Liver (tissue), 8 donors: ENCODE measurements at regions not wholly inside any gene's neighbourhood (a gene's known extent, or its start where the extent isn't known, plus 50 kb on each side); places are given as distances from the start of the nearest gene placed in this dataset.

ENCODE experiments used
- DNase-seq: peaks from one replicate; pipeline ENCODE4 v3.0.0-alpha.2; 2017; ENCODE audit warnings: low spot score
- H3K27ac ChIP-seq, 2 donors: one replicate each; pipeline ENCODE4 v1.7.0; 2013; ENCODE audit warnings: inconsistent platforms in 2 of 2, low read length in 2 of 2, control low read depth in 1 of 2, low read depth in 1 of 2, mild to moderate bottlenecking in 1 of 2
- H3K27me3 ChIP-seq, 4 donors: one replicate each; pipeline versions ENCODE4 v1.6.1 to v1.7.0; 2013; ENCODE audit warnings: low read length in 3 of 4, inconsistent platforms in 1 of 4, mild to moderate bottlenecking in 1 of 4, moderate library complexity in 1 of 4; ENCODE audit not compliant: control insufficient read depth in 4 of 4, insufficient read depth in 4 of 4
- H3K36me3 ChIP-seq, 4 donors: one replicate each; pipeline versions ENCODE4 v1.6.1 to v1.7.0; 2013; ENCODE audit warnings: low read length in 3 of 4, mild to moderate bottlenecking in 3 of 4, low read depth in 1 of 4, moderate library complexity in 1 of 4; ENCODE audit not compliant: control insufficient read depth in 4 of 4, insufficient read depth in 3 of 4
- H3K4me1 ChIP-seq, 4 donors: one replicate each; pipeline versions ENCODE4 v1.6.1 to v1.7.0; 2013; ENCODE audit warnings: low read length in 3 of 4, mild to moderate bottlenecking in 3 of 4, moderate library complexity in 1 of 4; ENCODE audit not compliant: control insufficient read depth in 4 of 4, insufficient read depth in 4 of 4
- H3K4me3 ChIP-seq, 3 donors: one replicate each; pipeline versions ENCODE4 v1.6.1 to v1.7.0; 2013; ENCODE audit warnings: low read length in 3 of 3, control low read depth in 1 of 3, low read depth in 1 of 3, mild to moderate bottlenecking in 1 of 3
- H3K9ac ChIP-seq, 2 donors: one replicate each; pipeline ENCODE4 v1.7.0; 2013; ENCODE audit warnings: low read length in 2 of 2, mild to moderate bottlenecking in 2 of 2, moderate library complexity in 2 of 2, control low read depth in 1 of 2, low read depth in 1 of 2
- H3K9me3 ChIP-seq, 4 donors: one replicate each; pipeline versions ENCODE4 v1.6.1 to v1.7.0; 2013; ENCODE audit warnings: low read length in 3 of 4; ENCODE audit not compliant: control insufficient read depth in 4 of 4
- EGR1 ChIP-seq, 2 donors: IDR thresholded peaks; 2 replicates each; pipeline ENCODE4 v1.6.1; 2016 to 2018; ENCODE audit warnings: antibody characterized with exemption in 2 of 2, low read depth in 2 of 2
- FOXA1 ChIP-seq: IDR thresholded peaks from 2 replicates; pipeline ENCODE4 v1.6.1; 2016; ENCODE audit warnings: antibody characterized with exemption
- FOXA2 ChIP-seq: IDR thresholded peaks from 2 replicates; pipeline ENCODE4 v1.6.1; 2016; ENCODE audit warnings: antibody characterized with exemption
- GABPA ChIP-seq, 2 donors: IDR thresholded peaks in 1 of 2; conservative IDR thresholded peaks in 1 of 2; 2 replicates each; pipeline ENCODE4 v1.6.1; 2016; ENCODE audit warnings: antibody characterized with exemption in 2 of 2, mild to moderate bottlenecking in 1 of 2, moderate library complexity in 1 of 2
- HNF4A ChIP-seq, 2 donors: conservative IDR thresholded peaks; 2 replicates each; pipeline ENCODE4 v1.6.1; 2016; ENCODE audit warnings: antibody characterized with exemption in 2 of 2, mild to moderate bottlenecking in 2 of 2
- HNF4G ChIP-seq: IDR thresholded peaks from 2 replicates; pipeline ENCODE4 v1.6.1; 2016; ENCODE audit warnings: antibody characterized with exemption
- JUND ChIP-seq, 2 donors: IDR thresholded peaks; 2 replicates each; pipeline ENCODE4 v1.6.1; 2016; ENCODE audit warnings: antibody characterized with exemption in 2 of 2
- NR2F2 ChIP-seq: IDR thresholded peaks from 2 replicates; pipeline ENCODE4 v1.6.1; 2016; ENCODE audit warnings: antibody characterized with exemption
- RAD21 ChIP-seq, 2 donors: IDR thresholded peaks; 2 replicates each; pipeline ENCODE4 v1.6.1; 2016; ENCODE audit warnings: antibody characterized with exemption in 2 of 2, mild to moderate bottlenecking in 2 of 2
- RXRA ChIP-seq, 2 donors: IDR thresholded peaks; 2 replicates each; pipeline ENCODE4 v1.6.1; 2017 to 2018; ENCODE audit warnings: antibody characterized with exemption in 2 of 2, mild to moderate bottlenecking in 1 of 2
- SP1 ChIP-seq: IDR thresholded peaks from 2 replicates; pipeline ENCODE4 v1.6.1; 2018; ENCODE audit warnings: antibody characterized with exemption, mild to moderate bottlenecking
- TAF1 ChIP-seq: conservative IDR thresholded peaks from 2 replicates; pipeline ENCODE4 v1.6.1; 2016; ENCODE audit warnings: antibody characterized with exemption, mild to moderate bottlenecking
- YY1 ChIP-seq: IDR thresholded peaks from 2 replicates; pipeline ENCODE4 v1.6.1; 2016; ENCODE audit warnings: antibody characterized with exemption, mild to moderate bottlenecking
- WGBS: extraction: QIAGEN DNeasy Blood & Tissue Kit; methylation state at CpG from one replicate; pipeline ENCODE4 v1.1.7; 2013; 5-methylcytosine and 5-hydroxymethylcytosine counted together
- TF ChIP-seq, protein P1 (sequence below): fragments of 150-350 bp; IDR thresholded peaks from 2 replicates; pipeline ENCODE4 v1.5.1; 2017; ENCODE audit warnings: improper control_type of control experiment, low read depth, low read length; ENCODE audit not compliant: missing input control
- TF ChIP-seq, protein P2 (sequence below): IDR thresholded peaks from 2 replicates; pipeline ENCODE4 v1.6.1; 2016; ENCODE audit warnings: antibody characterized with exemption
- TF ChIP-seq, protein P3 (sequence below): IDR thresholded peaks from 2 replicates; pipeline ENCODE4 v1.6.1; 2016; ENCODE audit warnings: antibody characterized with exemption
- TF ChIP-seq, protein P4 (sequence below): IDR thresholded peaks from 2 replicates; pipeline ENCODE4 v1.6.1; 2016; ENCODE audit warnings: antibody characterized with exemption, mild to moderate bottlenecking
- donor health status: healthy.
- donor health status: healthy.
- donor health status: healthy.
- donor health status: healthy.
- donor health status: healthy.

DNA sequence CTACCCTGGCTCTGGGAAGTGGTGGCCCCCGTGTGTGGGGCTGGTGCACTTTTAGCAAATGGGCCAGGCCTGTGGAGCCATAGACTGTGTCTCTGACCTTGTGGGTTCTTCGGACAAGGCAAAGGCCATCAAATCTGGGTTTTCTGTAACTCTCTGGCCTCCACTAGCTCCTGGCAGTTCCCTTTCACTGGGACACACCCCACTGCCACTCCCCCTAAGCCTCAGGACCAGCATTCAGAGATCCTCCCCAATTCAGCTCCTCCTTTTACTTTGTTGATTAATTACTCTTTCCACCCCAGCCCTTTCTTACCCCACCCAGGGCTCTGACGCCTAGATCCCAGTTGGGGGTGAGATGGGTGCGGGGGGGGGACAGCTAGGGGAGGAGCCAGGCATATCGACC is 53.9 kb upstream of the IRX3 start:
- 56% methylated on average over 5 of the region's 5 CpGs for WGBS
- H3K9ac ChIP-seq: no peak overlapping the region

DNA sequence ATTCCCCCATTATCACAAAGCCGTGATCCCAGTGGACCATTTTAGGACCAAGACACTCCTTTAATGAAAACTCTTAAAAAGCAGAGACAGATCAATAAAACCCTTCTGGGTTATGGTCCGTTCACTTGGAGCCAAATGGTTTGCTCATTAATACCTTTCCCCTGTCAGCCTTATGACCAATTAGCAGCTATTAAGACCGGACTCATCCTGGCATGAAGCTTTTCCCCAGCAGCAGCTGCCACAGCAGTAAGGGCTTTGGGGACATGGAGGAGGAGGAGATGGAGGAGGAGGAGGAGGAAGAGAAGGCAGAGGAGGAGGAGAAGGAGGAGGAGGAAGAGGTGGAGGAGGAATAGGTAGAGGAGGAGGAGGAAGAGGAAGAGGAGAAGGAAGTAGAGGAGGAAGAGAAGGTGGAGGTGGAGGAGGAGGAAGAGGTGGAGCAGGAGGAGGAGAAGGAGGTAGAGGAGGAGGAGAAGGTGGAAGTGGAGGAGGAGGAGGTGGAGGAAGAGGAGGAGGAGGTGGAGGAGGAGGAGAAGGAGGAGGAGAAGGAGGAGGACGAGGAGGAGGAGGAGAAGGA is 50.1 kb upstream of the IRX3 start:
- 37% methylated on average over 3 of the region's 4 CpGs for WGBS
- no peak overlapping the region for H3K4me3 ChIP-seq
- H3K27ac ChIP-seq: no peak overlapping the region
- no peak for DNase-seq
- H3K4me1 ChIP-seq: no peaks in the 10 kb centered on the region
- peaks cover 0 to 6% (median 0%) of the 10 kb centered on the region in 4 donors for H3K9me3 ChIP-seq
- peaks cover 0 to 5% (median 0%) of the 10 kb centered on the region in 4 donors for H3K27me3 ChIP-seq
- no peak overlapping the region for H3K9ac ChIP-seq
- no peaks in the 10 kb centered on the region for H3K36me3 ChIP-seq
- TF ChIP-seq HNF4A (conservative IDR thresholded peaks at IDR 0.05): no peak
- TF ChIP-seq, protein P1, sequence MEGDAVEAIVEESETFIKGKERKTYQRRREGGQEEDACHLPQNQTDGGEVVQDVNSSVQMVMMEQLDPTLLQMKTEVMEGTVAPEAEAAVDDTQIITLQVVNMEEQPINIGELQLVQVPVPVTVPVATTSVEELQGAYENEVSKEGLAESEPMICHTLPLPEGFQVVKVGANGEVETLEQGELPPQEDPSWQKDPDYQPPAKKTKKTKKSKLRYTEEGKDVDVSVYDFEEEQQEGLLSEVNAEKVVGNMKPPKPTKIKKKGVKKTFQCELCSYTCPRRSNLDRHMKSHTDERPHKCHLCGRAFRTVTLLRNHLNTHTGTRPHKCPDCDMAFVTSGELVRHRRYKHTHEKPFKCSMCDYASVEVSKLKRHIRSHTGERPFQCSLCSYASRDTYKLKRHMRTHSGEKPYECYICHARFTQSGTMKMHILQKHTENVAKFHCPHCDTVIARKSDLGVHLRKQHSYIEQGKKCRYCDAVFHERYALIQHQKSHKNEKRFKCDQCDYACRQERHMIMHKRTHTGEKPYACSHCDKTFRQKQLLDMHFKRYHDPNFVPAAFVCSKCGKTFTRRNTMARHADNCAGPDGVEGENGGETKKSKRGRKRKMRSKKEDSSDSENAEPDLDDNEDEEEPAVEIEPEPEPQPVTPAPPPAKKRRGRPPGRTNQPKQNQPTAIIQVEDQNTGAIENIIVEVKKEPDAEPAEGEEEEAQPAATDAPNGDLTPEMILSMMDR: no peak
- TF ChIP-seq, protein P2, sequence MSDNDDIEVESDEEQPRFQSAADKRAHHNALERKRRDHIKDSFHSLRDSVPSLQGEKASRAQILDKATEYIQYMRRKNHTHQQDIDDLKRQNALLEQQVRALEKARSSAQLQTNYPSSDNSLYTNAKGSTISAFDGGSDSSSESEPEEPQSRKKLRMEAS: no peak
- TF ChIP-seq YY1: no peak
- no peak for TF ChIP-seq HNF4G
- no peak for TF ChIP-seq FOXA2
- TF ChIP-seq RAD21 (IDR thresholded peaks at IDR 0.05): no peak
- no peak for TF ChIP-seq RXRA (IDR thresholded peaks at IDR 0.05)
- TF ChIP-seq TAF1: no peak
- no peak for TF ChIP-seq SP1
- no peak for TF ChIP-seq FOXA1
- TF ChIP-seq NR2F2: no peak

More for the DNA sequence above, 53.9 kb upstream of the IRX3 start:
- peaks cover 0 to 5% (median 0%) of the 10 kb centered on the region in 4 donors for H3K27me3 ChIP-seq
- TF ChIP-seq GABPA (IDR thresholded peaks at IDR 0.05 in 1 of 2, conservative IDR thresholded peaks at IDR 0.05 in 1 of 2): no peak
- TF ChIP-seq HNF4G: no peak
- TF ChIP-seq EGR1 (IDR thresholded peaks at IDR 0.05; ENCODE audit: low read depth in 2 of 2): no peak
- no peak for TF ChIP-seq FOXA1
- no peak for TF ChIP-seq HNF4A (conservative IDR thresholded peaks at IDR 0.05)
- no peak for TF ChIP-seq YY1
- TF ChIP-seq SP1: no peak
- TF ChIP-seq, protein P3, sequence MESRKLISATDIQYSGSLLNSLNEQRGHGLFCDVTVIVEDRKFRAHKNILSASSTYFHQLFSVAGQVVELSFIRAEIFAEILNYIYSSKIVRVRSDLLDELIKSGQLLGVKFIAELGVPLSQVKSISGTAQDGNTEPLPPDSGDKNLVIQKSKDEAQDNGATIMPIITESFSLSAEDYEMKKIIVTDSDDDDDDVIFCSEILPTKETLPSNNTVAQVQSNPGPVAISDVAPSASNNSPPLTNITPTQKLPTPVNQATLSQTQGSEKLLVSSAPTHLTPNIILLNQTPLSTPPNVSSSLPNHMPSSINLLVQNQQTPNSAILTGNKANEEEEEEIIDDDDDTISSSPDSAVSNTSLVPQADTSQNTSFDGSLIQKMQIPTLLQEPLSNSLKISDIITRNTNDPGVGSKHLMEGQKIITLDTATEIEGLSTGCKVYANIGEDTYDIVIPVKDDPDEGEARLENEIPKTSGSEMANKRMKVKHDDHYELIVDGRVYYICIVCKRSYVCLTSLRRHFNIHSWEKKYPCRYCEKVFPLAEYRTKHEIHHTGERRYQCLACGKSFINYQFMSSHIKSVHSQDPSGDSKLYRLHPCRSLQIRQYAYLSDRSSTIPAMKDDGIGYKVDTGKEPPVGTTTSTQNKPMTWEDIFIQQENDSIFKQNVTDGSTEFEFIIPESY: no peak
- TF ChIP-seq JUND (IDR thresholded peaks at IDR 0.05): no peak
- TF ChIP-seq TAF1: no peak
- TF ChIP-seq, protein P2: no peak
- TF ChIP-seq, protein P4, sequence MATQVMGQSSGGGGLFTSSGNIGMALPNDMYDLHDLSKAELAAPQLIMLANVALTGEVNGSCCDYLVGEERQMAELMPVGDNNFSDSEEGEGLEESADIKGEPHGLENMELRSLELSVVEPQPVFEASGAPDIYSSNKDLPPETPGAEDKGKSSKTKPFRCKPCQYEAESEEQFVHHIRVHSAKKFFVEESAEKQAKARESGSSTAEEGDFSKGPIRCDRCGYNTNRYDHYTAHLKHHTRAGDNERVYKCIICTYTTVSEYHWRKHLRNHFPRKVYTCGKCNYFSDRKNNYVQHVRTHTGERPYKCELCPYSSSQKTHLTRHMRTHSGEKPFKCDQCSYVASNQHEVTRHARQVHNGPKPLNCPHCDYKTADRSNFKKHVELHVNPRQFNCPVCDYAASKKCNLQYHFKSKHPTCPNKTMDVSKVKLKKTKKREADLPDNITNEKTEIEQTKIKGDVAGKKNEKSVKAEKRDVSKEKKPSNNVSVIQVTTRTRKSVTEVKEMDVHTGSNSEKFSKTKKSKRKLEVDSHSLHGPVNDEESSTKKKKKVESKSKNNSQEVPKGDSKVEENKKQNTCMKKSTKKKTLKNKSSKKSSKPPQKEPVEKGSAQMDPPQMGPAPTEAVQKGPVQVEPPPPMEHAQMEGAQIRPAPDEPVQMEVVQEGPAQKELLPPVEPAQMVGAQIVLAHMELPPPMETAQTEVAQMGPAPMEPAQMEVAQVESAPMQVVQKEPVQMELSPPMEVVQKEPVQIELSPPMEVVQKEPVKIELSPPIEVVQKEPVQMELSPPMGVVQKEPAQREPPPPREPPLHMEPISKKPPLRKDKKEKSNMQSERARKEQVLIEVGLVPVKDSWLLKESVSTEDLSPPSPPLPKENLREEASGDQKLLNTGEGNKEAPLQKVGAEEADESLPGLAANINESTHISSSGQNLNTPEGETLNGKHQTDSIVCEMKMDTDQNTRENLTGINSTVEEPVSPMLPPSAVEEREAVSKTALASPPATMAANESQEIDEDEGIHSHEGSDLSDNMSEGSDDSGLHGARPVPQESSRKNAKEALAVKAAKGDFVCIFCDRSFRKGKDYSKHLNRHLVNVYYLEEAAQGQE: no peak
- TF ChIP-seq, protein P1: no peak
- TF ChIP-seq RXRA (IDR thresholded peaks at IDR 0.05): no peak
- TF ChIP-seq RAD21 (IDR thresholded peaks at IDR 0.05): no peak
- TF ChIP-seq NR2F2: no peak
- no peak overlapping the region for H3K4me3 ChIP-seq
- H3K36me3 ChIP-seq: no peaks in the 10 kb centered on the region
- H3K9me3 ChIP-seq: peaks cover 0 to 6% (median 0%) of the 10 kb centered on the region in 4 donors
- DNase-seq: no peak
- H3K4me1 ChIP-seq: no peaks in the 10 kb centered on the region
- no peak overlapping the region for H3K27ac ChIP-seq
